ENCODE measurements at regions not wholly inside any gene's neighbourhood (a gene's known extent, or its start where the extent isn't known, plus 50 kb on each side); places are given as distances from the start of the nearest gene placed in this dataset.

- TF ChIP-seq, protein P1, sequence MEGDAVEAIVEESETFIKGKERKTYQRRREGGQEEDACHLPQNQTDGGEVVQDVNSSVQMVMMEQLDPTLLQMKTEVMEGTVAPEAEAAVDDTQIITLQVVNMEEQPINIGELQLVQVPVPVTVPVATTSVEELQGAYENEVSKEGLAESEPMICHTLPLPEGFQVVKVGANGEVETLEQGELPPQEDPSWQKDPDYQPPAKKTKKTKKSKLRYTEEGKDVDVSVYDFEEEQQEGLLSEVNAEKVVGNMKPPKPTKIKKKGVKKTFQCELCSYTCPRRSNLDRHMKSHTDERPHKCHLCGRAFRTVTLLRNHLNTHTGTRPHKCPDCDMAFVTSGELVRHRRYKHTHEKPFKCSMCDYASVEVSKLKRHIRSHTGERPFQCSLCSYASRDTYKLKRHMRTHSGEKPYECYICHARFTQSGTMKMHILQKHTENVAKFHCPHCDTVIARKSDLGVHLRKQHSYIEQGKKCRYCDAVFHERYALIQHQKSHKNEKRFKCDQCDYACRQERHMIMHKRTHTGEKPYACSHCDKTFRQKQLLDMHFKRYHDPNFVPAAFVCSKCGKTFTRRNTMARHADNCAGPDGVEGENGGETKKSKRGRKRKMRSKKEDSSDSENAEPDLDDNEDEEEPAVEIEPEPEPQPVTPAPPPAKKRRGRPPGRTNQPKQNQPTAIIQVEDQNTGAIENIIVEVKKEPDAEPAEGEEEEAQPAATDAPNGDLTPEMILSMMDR (IDR thresholded peaks at IDR 0.05) = no peak
- TF ChIP-seq POLR2A (IDR thresholded peaks at IDR 0.05) = no peak
These were observed 94.8 kb upstream of the SSTR4 start for GRCh38 chr20:22940350-22940749.

Data from adrenal gland (tissue), 5 donors.